ENCODE measurements at regions not wholly inside any gene's neighbourhood (a gene's known extent, or its start where the extent isn't known, plus 50 kb on each side); places are given as distances from the start of the nearest gene placed in this dataset.

DNA sequence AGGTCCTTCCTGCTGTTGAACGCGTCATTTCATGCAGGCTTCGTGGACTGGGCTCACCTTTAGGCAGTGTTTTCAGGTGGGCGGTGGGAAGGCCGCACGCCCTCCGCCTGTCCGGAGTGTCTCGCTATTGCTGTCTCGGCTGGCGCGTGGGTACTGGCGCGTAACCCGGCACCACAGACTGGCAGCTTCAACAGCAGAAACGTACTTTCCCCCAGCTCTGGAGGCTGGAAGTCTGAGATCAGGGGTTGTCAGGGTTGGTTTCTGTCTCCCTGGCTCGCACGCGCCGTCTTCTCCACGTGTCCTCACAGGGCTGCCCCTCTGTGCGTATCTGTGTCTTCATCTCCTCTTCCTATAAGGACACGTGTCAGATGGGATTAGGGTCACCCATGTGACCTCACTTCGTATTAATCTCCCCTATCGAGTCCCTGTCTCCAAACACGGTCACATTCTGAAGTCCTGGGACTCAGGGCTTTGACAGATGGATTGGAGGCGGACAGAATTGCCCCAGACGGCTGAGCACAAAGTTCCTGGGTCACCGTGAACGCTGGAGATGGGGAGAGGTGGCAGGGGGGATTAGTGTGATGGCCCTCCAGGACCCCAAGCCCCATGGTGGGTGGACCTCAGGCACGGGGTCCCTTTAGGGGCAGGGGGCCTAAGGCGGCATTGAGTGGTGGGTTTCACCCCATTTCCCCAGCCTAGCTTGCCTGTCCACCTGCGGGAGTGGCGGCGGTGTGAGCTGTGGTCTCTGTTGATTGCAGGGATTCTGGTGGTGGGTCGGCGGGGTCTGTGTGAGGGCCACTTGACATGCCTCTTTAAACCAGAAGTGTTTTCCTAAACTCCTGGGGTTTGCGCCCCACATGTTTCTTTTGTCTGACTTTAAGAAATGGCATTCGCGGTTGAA lies 83.4 kb upstream of the LRPAP1 start:
- no peak for TF ChIP-seq POLR2A (IDR thresholded peaks at IDR 0.05)
- TF ChIP-seq, protein P1, sequence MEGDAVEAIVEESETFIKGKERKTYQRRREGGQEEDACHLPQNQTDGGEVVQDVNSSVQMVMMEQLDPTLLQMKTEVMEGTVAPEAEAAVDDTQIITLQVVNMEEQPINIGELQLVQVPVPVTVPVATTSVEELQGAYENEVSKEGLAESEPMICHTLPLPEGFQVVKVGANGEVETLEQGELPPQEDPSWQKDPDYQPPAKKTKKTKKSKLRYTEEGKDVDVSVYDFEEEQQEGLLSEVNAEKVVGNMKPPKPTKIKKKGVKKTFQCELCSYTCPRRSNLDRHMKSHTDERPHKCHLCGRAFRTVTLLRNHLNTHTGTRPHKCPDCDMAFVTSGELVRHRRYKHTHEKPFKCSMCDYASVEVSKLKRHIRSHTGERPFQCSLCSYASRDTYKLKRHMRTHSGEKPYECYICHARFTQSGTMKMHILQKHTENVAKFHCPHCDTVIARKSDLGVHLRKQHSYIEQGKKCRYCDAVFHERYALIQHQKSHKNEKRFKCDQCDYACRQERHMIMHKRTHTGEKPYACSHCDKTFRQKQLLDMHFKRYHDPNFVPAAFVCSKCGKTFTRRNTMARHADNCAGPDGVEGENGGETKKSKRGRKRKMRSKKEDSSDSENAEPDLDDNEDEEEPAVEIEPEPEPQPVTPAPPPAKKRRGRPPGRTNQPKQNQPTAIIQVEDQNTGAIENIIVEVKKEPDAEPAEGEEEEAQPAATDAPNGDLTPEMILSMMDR (IDR thresholded peaks at IDR 0.05): no peak
